ENCODE measurements at regions not wholly inside any gene's neighbourhood (a gene's known extent, or its start where the extent isn't known, plus 50 kb on each side); places are given as distances from the start of the nearest gene placed in this dataset.

DNA sequence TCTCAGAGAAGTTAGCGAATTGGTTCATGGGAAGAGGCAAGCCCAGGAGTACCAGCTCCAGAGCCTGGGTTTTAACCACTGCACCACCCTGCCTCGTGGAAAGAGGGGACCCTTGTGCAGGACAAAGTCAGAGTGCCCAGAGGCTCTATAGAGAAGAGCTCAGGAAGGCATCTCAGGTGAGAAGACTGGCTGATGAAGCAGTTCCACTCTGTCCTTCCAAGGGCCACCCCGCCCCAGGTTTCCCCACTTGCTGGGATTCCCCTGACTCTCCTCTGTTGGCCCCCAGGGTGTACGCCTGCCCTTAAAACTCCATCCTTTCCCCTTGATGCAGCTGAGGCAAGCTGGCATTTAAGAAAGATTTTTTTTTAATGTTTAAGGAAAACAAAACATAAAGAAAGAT is 265.8 kb downstream of the BUD13 start:
- TF ChIP-seq, protein P1, sequence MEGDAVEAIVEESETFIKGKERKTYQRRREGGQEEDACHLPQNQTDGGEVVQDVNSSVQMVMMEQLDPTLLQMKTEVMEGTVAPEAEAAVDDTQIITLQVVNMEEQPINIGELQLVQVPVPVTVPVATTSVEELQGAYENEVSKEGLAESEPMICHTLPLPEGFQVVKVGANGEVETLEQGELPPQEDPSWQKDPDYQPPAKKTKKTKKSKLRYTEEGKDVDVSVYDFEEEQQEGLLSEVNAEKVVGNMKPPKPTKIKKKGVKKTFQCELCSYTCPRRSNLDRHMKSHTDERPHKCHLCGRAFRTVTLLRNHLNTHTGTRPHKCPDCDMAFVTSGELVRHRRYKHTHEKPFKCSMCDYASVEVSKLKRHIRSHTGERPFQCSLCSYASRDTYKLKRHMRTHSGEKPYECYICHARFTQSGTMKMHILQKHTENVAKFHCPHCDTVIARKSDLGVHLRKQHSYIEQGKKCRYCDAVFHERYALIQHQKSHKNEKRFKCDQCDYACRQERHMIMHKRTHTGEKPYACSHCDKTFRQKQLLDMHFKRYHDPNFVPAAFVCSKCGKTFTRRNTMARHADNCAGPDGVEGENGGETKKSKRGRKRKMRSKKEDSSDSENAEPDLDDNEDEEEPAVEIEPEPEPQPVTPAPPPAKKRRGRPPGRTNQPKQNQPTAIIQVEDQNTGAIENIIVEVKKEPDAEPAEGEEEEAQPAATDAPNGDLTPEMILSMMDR (IDR thresholded peaks at IDR 0.05): no peak
- no peak for TF ChIP-seq POLR2A (IDR thresholded peaks at IDR 0.05)
